ENCODE measurements at regions not wholly inside any gene's neighbourhood (a gene's known extent, or its start where the extent isn't known, plus 50 kb on each side); places are given as distances from the start of the nearest gene placed in this dataset.

DNA sequence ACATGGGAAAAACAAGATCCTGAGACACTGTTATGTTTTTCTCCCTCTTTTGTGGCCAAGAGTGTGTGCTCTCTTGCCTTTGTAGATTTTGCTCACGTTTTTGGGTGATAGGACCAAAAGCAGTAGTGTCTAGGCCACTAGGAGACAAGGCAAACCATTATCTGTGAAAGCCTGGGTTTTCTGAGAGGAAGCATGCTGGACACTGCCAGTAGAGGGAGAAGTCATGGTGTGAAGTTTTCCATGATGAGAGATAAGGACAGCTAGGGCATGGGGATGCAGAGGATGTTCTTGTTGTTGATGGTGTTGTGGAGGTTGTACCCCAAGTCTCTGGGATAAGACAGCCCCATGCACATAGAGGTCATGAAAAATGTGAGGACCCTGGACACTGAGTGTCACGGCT, 285.3 kb downstream of the SOX11 start:
- Histone ChIP-seq H3K23me2 (ENCODE audit: low read depth, low read length) (peaks cover 3% of the 10 kb centered on the region; the same call in 1 of the 2 replicates), H3K27ac (ENCODE audit: low read depth, low read length) (no peak overlapping the region), H2AK5ac (ENCODE audit: low read depth, low read length) (no peak overlapping the region; the same call in 1 of the 2 replicates), H3K27me3 (replicated peaks in 1 of 4; ENCODE audit: control insufficient read depth in 3 of 4, extremely low read depth in 1 of 4, insufficient read depth in 3 of 4, low read length in 3 of 4) (no peaks in the 10 kb centered on the region), H4K8ac (ENCODE audit: extremely low read depth, insufficient read depth, low read length) (no peak overlapping the region), H2BK15ac (ENCODE audit: low read length) (no peak overlapping the region), H3K36me3 (ENCODE audit: control insufficient read depth in 2 of 4, insufficient read depth in 4 of 4, low read length in 3 of 4) (no peaks in the 10 kb centered on the region), H4K20me1 (replicated peaks in 1 of 2; ENCODE audit: control insufficient read depth in 1 of 2, insufficient read depth in 2 of 2, low read length in 2 of 2) (no peaks in the 10 kb centered on the region), H3K4me2 (ENCODE audit: insufficient read depth in 1 of 2, low read depth in 2 of 2, low read length in 2 of 2) (no peak overlapping the region), H3K4me3 (ENCODE audit: extremely low read depth in 1 of 4, insufficient read depth in 2 of 4, low read depth in 3 of 4, low read length in 4 of 4) (no peak overlapping the region), H3K9ac (replicated peaks in 1 of 4; ENCODE audit: extremely low read depth in 1 of 4, low read depth in 3 of 4, low read length in 3 of 4) (no peak overlapping the region), H2AFZ (ENCODE audit: low read length) (no peak overlapping the region), H3K56ac (replicated peaks; ENCODE audit: insufficient read length, low read depth, low read length) (no peak overlapping the region), H3K23ac (ENCODE audit: insufficient read length) (no peak overlapping the region), H4K5ac (ENCODE audit: insufficient read length, low read depth, low read length) (no peak overlapping the region), H4K91ac (replicated peaks; ENCODE audit: insufficient read length, low read length) (no peak overlapping the region), H2BK12ac (ENCODE audit: low read depth, low read length) (no peak overlapping the region), H2BK20ac (ENCODE audit: low read length) (no peak overlapping the region), H2BK120ac (replicated peaks; ENCODE audit: low read depth, low read length) (no peak overlapping the region), H3K4me1 (replicated peaks in 1 of 4; ENCODE audit: control insufficient read depth in 3 of 4, insufficient read depth in 4 of 4, low read length in 3 of 4) (peaks cover 11 to 32% (median 18%) of the 10 kb centered on the region in 4 experiments), H2BK5ac (ENCODE audit: low read depth, low read length) (no peak overlapping the region), H3K4ac (replicated peaks; ENCODE audit: insufficient read length, low read depth, low read length) (no peak overlapping the region), H3K79me1 (ENCODE audit: low read depth, low read length) (no peaks in the 10 kb centered on the region), H3K79me2 (ENCODE audit: control insufficient read depth in 1 of 2, insufficient read depth in 2 of 2, low read length in 2 of 2) (no peaks in the 10 kb centered on the region), H3K18ac (ENCODE audit: extremely low read depth, low read length) (no peak overlapping the region), H3K9me3 (ENCODE audit: insufficient read depth in 2 of 2, low read depth in 1 of 2, low read length in 1 of 2) (no peaks in the 10 kb centered on the region), H3K14ac (ENCODE audit: insufficient read length) (no peak overlapping the region)
- DNase-seq (ENCODE audit: low read depth in 1 of 2, low spot score in 2 of 2) (no peak), FAIRE-seq (no peak)
- CTCF ChIA-PET (ENCODE audit: partially characterized antibody) = interaction anchor here (0.7 to 1.3 kb wide), 3 partner anchors 32 to 61 kb away, joined by 3 to 6 read pairs (median 3); no protein-coding TSS in a partner anchor
- TF ChIP-seq, protein P1, sequence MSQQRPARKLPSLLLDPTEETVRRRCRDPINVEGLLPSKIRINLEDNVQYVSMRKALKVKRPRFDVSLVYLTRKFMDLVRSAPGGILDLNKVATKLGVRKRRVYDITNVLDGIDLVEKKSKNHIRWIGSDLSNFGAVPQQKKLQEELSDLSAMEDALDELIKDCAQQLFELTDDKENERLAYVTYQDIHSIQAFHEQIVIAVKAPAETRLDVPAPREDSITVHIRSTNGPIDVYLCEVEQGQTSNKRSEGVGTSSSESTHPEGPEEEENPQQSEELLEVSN (IDR thresholded peaks at IDR 0.05) = 0 out of 2 replicates have a peak, but pooled peaks have one; percentile 15
- TF ChIP-seq TEAD4 (IDR thresholded peaks at IDR 0.05; ENCODE audit: low read depth, low read length) (no peak), RAD21 (IDR thresholded peaks at IDR 0.05 in 1 of 2, conservative IDR thresholded peaks at IDR 0.05 in 1 of 2; ENCODE audit: low read depth in 2 of 2, low read length in 2 of 2) (peak in 1 of 2 experiments; percentile 12; a peak in 2 of 4 replicates), KDM4A (IDR thresholded peaks at IDR 0.05; ENCODE audit: low read depth, low read length, severe bottlenecking) (no peak), SP1 (IDR thresholded peaks at IDR 0.05; ENCODE audit: low read depth, low read length) (no peak)
- TF ChIP-seq, protein P2, sequence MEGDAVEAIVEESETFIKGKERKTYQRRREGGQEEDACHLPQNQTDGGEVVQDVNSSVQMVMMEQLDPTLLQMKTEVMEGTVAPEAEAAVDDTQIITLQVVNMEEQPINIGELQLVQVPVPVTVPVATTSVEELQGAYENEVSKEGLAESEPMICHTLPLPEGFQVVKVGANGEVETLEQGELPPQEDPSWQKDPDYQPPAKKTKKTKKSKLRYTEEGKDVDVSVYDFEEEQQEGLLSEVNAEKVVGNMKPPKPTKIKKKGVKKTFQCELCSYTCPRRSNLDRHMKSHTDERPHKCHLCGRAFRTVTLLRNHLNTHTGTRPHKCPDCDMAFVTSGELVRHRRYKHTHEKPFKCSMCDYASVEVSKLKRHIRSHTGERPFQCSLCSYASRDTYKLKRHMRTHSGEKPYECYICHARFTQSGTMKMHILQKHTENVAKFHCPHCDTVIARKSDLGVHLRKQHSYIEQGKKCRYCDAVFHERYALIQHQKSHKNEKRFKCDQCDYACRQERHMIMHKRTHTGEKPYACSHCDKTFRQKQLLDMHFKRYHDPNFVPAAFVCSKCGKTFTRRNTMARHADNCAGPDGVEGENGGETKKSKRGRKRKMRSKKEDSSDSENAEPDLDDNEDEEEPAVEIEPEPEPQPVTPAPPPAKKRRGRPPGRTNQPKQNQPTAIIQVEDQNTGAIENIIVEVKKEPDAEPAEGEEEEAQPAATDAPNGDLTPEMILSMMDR (IDR thresholded peaks at IDR 0.05; ENCODE audit: control extremely low read depth in 1 of 3, insufficient read depth in 1 of 3, low read depth in 1 of 3, low read length in 3 of 3) = peak in 1 of 3 experiments; percentile 16; a peak in 2 of 4 replicates
- TF ChIP-seq, protein P3, sequence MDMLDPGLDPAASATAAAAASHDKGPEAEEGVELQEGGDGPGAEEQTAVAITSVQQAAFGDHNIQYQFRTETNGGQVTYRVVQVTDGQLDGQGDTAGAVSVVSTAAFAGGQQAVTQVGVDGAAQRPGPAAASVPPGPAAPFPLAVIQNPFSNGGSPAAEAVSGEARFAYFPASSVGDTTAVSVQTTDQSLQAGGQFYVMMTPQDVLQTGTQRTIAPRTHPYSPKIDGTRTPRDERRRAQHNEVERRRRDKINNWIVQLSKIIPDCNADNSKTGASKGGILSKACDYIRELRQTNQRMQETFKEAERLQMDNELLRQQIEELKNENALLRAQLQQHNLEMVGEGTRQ (IDR thresholded peaks at IDR 0.05; ENCODE audit: low read length) = no peak
- POLR2A ChIA-PET (ENCODE audit: partially characterized antibody) = no interaction called here
- WGBS, 2 experiments (ENCODE audit: extremely low coverage in 1 of 2, insufficient coverage in 1 of 2, insufficient read length in 1 of 2, insufficient replicate concordance in 2 of 2, low coverage in 1 of 2, low lambda C conversion rate in 2 of 2, missing lambda C conversion rate in 1 of 2) = 82% methylated on average over 2 of the region's 2 CpGs; no CpG with 5 or more reads in 1 of the 2 experiments

All from H1 (cell line).